Non-pigmented ciliary epithelial cell (primary cell): ENCODE measurements at regions not wholly inside any gene's neighbourhood (a gene's known extent, or its start where the extent isn't known, plus 50 kb on each side); places are given as distances from the start of the nearest gene placed in this dataset.

Source experiments
- DNase-seq: peaks from one replicate; pipeline ENCODE4 v3.0.0-alpha.2; 2010; ENCODE audit warnings: low read depth

GRCh38 chr10:10516346-10517130, 501.1 kb upstream of the CELF2 start:
- DNase-seq: no peak

DNA sequence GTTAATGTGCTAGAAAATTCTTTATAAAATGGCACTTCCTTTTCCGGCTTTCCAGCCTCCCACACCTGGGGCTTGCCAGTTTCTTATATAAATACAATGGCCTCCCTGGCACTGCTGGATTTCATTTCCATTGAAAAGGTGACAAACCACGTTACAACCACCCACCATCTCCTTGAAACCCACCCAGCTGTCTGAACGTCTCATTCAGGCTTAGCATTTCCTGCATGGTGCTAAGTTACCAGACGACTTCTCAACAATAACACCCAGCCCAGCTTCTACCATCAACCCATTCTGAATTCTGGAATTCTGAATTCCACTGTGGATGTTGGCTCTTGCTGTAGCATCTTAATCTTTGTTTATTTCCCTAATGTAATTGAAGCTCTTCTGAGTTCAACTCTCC, 499.8 kb upstream of the CELF2 start:
- DNase-seq: no peak

DNA sequence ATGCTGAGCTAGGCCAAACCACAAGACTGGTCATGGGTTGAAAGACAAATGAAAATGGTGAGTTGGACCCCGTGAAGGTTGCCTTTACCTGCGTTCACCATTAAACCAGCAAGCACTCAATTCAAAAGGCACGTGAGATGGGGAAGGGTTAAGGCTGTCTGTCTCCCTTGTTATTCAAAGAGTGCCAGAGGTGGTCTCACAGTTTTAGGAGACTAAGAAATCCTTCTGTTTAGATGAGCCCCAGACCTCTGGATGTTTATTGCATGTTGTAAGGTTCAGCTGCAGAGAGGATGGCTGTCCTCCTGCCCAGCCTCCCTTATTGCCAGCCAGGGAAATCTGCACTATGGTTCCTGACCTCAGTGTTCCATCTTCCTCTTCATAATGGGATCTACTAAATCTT, 498.0 kb upstream of the CELF2 start:
- DNase-seq: no peak

- no peak for DNase-seq
Measured at GRCh38 chr10:10520491-10521385, 496.9 kb upstream of the CELF2 start.

DNA sequence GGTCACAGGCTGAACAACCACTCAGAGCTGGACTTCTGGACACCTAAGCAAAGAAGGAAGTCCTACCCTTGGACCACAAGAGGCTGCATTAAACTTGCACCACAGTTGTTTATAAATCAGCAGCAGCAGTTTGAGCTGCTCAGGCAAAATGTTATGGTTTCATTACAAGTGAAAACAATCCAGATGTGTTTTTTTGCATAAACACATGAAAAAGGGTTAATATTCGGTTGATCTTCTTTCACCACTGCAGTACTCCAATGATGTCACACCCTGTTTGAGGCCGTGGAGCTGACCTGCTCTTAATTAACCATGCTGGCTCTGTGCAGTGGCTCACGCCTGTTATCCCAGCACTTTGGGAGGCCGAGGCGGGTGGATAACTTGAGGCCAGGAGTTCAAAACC, 490.8 kb upstream of the CELF2 start:
- DNase-seq: no peak

DNA sequence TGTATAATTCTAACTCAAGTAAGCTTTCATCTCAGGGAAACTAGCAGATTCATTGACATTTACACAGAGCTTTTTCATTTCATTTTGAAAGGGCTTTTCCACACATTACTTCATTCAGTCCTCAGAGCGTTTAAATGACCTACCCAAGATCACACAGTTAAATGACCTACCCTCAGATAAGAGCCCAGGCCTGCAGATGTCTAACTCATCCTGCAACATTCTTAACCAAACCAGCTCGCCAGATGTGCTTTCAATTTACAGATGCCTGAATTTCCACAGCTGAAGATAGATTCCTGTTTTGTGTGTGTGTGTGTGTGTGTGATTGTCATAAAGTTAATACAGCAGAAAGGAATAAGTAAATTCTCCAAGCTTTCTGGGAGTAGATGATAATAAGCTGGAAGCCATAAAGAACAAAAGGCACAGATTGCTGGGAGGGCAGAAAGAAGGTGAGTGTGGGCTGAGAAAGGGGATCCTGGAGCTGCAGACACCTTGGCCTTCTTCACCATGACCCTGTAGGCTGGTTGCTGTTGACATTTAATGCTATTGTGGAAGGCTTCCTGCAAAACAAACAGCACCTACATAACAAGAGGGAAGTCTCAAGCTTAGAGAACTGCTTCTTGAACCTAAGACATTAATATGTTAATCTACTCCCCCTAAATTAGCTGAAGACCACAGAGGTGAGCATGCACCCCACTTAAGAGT, 489.7 kb upstream of the CELF2 start:
- DNase-seq: no peak

GRCh38 chr10:10528563-10528910, 489.1 kb upstream of the CELF2 start:
- peak; percentile 8 for DNase-seq

GRCh38 chr10:10530313-10530712, 487.4 kb upstream of the CELF2 start:
- DNase-seq: no peak

DNA sequence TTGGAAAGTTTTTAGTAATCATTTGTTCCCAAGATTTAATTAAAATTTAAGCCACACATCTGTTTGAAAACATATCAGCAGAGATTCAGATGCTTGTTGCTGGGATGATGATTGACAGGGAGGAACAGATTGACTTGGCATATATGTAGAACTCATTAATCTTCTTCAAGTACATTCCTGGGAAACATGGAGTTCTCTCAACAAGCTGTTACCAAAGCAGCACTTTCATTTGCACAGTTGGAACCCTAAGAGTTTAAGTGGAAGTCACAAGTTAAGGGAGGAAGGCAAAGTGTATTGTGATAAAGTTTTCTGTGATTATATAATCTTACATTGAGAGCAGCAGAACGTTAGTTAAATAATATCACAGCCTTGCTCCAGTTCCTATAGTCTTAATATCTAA, 485.4 kb upstream of the CELF2 start:
- no peak for DNase-seq

- DNase-seq: no peak
Measured at GRCh38 chr10:10532826-10533225, 484.8 kb upstream of the CELF2 start.

DNA sequence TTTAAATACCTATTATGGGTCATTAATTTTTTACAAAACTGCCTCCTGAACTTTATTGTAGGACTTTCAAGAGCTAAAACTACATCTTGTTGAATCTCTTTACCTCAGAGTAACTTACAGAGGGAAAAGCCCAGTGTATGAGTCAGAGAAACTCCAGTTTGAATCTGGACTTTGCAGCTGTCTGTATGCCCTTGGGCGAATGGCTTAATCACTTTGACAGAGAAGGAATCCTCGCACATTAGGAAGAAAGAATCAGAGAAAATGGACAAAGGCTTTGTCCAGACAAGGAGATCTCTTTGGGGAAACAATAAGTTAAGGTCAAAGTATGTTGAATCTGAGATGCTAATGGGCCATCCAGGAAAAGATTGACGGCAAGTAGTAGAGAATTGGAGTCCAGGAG, 484.2 kb upstream of the CELF2 start:
- no peak for DNase-seq

DNA sequence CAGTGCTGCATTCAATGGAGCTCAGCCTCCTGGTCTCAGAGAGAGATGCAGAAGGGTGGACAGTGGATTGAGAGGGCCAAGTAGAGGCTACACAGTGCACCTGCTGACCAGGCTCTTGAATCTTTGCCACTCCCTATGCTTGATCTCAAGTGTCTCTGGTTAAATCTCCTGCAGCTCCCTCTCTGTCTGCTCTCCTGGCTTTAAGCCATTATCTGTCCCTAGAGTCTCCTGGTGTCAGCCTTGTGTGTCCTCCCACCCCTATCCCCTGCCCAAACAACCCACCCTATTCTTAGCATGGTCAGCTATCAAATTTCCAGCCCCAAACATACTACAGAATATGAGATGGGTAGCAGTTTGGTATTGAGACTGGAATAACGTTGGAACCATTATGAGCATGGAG, 479.3 kb upstream of the CELF2 start:
- no peak for DNase-seq

DNA sequence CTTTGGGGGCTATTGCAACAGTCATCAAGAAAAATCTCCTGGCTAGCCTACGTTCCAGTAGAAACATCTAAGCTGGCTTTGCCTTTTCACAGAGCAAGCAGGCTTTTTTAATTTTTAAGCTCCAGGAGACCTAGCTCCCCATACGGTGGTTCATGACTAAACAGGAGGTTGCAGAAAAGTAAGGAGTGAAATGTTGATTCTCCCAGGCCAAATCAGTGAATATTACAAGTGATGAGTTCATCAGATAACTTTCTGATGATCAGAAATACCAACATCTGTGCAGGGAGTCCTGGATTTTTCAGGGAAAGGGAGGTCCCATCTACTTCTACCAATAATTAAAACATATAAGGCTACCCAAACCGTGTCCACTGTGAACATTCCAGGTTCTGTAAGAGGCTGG, 477.3 kb upstream of the CELF2 start:
- DNase-seq: no peak

DNA sequence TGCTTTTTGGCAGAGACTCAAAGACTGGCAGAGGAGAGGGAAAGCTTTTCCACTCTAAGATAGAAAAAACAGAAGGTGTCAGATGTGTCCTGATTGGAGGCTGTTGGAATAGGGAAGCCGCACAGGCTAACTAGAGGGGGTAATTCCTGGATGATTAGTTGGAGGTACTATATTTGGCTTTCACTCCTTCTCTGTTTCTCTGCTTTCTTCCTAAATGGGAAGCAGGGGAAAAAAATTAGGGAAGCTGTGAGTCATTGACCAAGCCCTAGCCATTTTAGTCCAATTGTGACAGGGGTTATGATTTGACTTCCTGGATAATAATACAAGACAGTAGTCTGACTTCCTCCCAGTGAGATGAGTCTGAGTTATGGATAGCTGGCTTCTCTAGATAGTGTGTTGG, 475.2 kb upstream of the CELF2 start:
- DNase-seq: no peak

GRCh38 chr10:10544890-10545289, 472.8 kb upstream of the CELF2 start:
- DNase-seq: no peak

GRCh38 chr10:10545771-10546170, 471.9 kb upstream of the CELF2 start:
- no peak for DNase-seq

DNA sequence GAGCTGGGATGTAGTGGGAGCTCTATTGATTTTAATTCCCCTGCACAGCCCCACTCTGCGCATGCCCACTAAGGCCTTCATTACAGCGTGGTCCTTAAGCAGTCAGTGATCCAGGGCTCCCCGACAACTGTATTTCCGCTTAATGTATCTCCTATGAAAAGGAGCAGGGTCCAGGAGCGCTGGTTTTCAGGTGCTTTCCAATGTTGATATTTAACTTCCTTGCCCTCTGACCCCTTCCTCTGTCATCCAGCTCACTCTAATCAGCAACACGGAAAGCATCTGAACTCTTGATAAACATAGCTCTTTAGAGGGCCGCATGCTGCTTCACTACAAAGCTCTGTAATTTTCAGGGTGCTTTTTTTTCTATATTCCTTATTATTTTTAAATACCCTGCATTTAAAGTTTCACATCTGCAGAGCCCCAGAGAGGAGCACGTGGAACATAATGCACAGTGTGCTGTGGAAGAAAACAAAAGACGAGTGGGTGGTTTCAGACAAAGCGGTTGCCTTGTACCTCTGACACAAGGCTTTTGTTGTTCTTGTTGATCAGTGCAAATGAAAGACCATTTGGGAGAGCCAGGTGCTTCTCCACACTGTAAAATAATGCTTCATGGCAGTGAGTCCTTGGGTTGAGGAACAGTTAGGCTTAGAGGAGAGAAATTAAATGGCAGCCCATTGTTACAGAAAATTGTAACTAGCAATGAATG, 465.9 kb upstream of the CELF2 start:
- DNase-seq: no peak

DNA sequence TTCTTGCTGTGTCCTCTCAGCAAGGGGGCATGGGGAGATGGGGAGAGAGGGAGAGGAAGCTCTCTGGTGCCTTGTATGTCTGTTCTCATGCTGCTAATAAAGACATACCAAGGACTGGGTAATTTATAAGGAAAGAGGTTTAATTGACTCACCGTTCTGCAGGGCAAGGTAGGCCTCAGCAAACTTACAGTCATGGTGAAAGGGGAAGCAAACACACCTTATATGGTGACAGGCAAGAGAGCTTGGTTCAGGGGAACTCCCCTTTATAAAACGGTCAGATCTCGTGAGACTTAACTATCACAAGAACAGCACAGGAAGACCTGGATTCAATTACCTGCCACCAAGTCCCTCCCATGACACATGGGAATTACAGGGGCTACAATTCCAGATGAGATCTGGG, 464.7 kb upstream of the CELF2 start:
- no peak for DNase-seq

- DNase-seq: no peak
Measured at GRCh38 chr10:10564081-10564794, 453.4 kb upstream of the CELF2 start.

GRCh38 chr10:10576937-10577336, 440.7 kb upstream of the CELF2 start:
- no peak for DNase-seq

DNA sequence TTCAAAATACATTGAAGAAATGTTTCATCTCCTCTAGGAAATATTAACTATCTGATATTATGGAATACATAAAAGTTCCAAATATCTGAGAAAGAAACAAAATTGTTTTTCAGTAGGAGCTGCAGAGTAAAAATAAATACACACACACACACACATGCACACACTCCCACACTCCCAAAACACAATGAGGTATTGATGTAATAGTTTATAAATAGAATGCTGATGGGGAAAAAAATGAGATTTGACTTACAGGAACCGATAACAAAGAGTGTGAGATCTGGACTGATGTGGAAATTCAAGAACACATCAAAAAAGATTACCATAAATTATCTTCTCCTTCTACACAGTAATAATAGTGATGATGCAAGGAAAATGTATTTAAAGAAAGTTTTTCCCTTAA, 438.0 kb upstream of the CELF2 start:
- DNase-seq: no peak

DNA sequence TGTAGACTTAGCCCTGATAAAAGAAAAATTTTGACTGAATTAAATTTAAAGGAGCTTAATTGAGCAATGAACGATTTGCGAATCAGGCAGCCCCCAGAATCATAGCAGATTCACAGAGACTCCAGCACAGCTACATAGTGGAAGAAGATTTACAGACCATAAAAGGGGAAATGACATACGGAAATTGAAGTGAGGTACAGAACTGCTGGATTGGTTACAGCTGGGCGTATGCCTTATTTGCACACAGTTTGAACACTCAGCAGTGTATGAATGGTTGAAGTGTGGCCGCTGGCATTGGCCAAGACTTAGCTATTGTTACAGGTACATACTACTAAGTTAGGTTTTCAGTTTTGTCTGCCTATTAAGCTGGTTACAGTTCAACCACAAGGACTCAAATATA, 433.5 kb upstream of the CELF2 start:
- DNase-seq: no peak
